HepG2 (cell line): ENCODE measurements at regions not wholly inside any gene's neighbourhood (a gene's known extent, or its start where the extent isn't known, plus 50 kb on each side); places are given as distances from the start of the nearest gene placed in this dataset.

Experiments used
- ATAC-seq: fragments of 200-7000 bp; cut with Tn5 transposase; 3 replicates; pipeline ENCODE4 v1.9.1; 2020; ENCODE audit warnings: mild to moderate bottlenecking, moderate library complexity
- BruUV-seq: library from RNA; stranded (reverse); fragments of 400-500 nt; replicated peaks from 2 replicates; lab custom pipeline; 2021; lab: Mats Ljungman, UMichigan
- CTCF ChIA-PET: fragments of 300-600 bp; formaldehyde crosslinking; extraction: SDS; loops from one replicate; lab custom pipeline; 2021; ENCODE audit warnings: low total read pairs, inconsistent platforms, low intra/inter-chr PET ratio; lab: Yijun Ruan, JAX
- POLR2A ChIA-PET: fragments of 350-600 bp; sonication (Branson Sonifier 250); formaldehyde crosslinking; loops from one replicate; lab custom pipeline; 2020; ENCODE audit warnings: antibody characterized with exemption, inconsistent platforms; lab: Yijun Ruan, JAX
- DNase-seq: peaks from one replicate; pipeline ENCODE4 v3.0.0-alpha.2; 2015; ENCODE audit warnings: low spot score
- FAIRE-seq: peaks from 3 replicates; lab custom pipeline; 2011; peaks lifted over from hg19 to GRCh38; lab: Jason Lieb, UNC
- H2AFZ ChIP-seq: one replicate; pipeline ENCODE4 v1.6.1; 2011; ENCODE audit warnings: low read length, inconsistent platforms
- H3K27ac ChIP-seq: fragments of 300-600 bp; 3 replicates; pipeline ENCODE4 v1.8.0; 2011; ENCODE audit warnings: mixed run types, mild to moderate bottlenecking, mixed read lengths, low read length, inconsistent platforms; ENCODE audit not compliant: insufficient read depth; ENCODE audit errors: extremely low read length
- H3K27me3 ChIP-seq, 2 experiments: fragments of 200-600 bp in 1 of 2; 2 replicates in 1 of 2; 3 replicates in 1 of 2; pipeline versions ENCODE4 v1.6.0 to v1.8.0; 2011; ENCODE audit warnings: low read length in 2 of 2, mild to moderate bottlenecking in 2 of 2, moderate library complexity in 2 of 2, inconsistent platforms in 1 of 2; ENCODE audit not compliant: insufficient read depth in 2 of 2, control insufficient read depth in 1 of 2
- H3K36me3 ChIP-seq, 2 experiments: fragments of 200-600 bp in 1 of 2; replicated peaks in 1 of 2; 2 replicates in 1 of 2; 3 replicates in 1 of 2; pipeline versions ENCODE4 v1.5.1 to v1.8.0; 2011; ENCODE audit warnings: low read length in 2 of 2, inconsistent platforms in 1 of 2; ENCODE audit not compliant: insufficient read depth in 2 of 2, control insufficient read depth in 1 of 2
- H3K4me1 ChIP-seq: 2 replicates; pipeline ENCODE4 v1.5.1; 2012; ENCODE audit warnings: low read length, inconsistent platforms; ENCODE audit not compliant: insufficient read depth
- H3K4me2 ChIP-seq: 2 replicates; pipeline ENCODE4 v1.6.0; 2011; ENCODE audit warnings: low read depth, low read length, inconsistent platforms
- H3K4me3 ChIP-seq, 3 experiments: fragments of 200-600 bp in 1 of 3; sonication (generic), shearing (Covaris generic) in 1 of 3; replicated peaks in 1 of 3; 2 replicates each; pipeline ENCODE4 v1.5.1; 2011 to 2016; ENCODE audit warnings: low read length in 3 of 3, inconsistent platforms in 2 of 3, low read depth in 2 of 3, mild to moderate bottlenecking in 2 of 3, control low read depth in 1 of 3, mixed read lengths in 1 of 3; ENCODE audit not compliant: insufficient read depth in 1 of 3
- H3K79me2 ChIP-seq: one replicate; pipeline ENCODE4 v1.6.1; 2011; ENCODE audit warnings: low read length, inconsistent platforms; ENCODE audit not compliant: insufficient read depth
- H3K9ac ChIP-seq: 2 replicates; pipeline ENCODE4 v1.6.0; 2011; ENCODE audit warnings: mild to moderate bottlenecking, low read depth, low read length, inconsistent platforms; ENCODE audit not compliant: insufficient read depth
- H3K9me3 ChIP-seq: 2 replicates; pipeline ENCODE4 v1.5.1; 2012; ENCODE audit warnings: mild to moderate bottlenecking, low read length
- H4K20me1 ChIP-seq: 2 replicates; pipeline ENCODE4 v1.6.0; 2011; ENCODE audit warnings: inconsistent platforms, mild to moderate bottlenecking, low read length, moderate library complexity; ENCODE audit not compliant: insufficient read depth
- AKNA ChIP-seq: sonication (generic); formaldehyde crosslinking; IDR thresholded peaks from 2 replicates; pipeline ENCODE4 v1.4.0; 2020; ENCODE audit warnings: missing genetic modification reagents, borderline replicate concordance
- DDIT3 ChIP-seq: sonication (generic); formaldehyde crosslinking; IDR thresholded peaks from 2 replicates; pipeline ENCODE4 v1.4.0; 2020; ENCODE audit warnings: mild to moderate bottlenecking, missing genetic modification reagents
- GTF3A ChIP-seq: sonication (generic); formaldehyde crosslinking; conservative IDR thresholded peaks from 2 replicates; pipeline ENCODE4 v1.4.0; 2020; ENCODE audit warnings: mild to moderate bottlenecking, missing genetic modification reagents
- HNF4G ChIP-seq, 2 experiments: sonication (generic) in 1 of 2; formaldehyde crosslinking in 1 of 2; IDR thresholded peaks; 2 replicates each; pipeline versions ENCODE4 v1.4.0 to v1.6.1; 2011 to 2020; ENCODE audit warnings: borderline replicate concordance in 2 of 2, low read depth in 2 of 2, mild to moderate bottlenecking in 2 of 2, low read length in 1 of 2, missing genetic modification reagents in 1 of 2, moderate library complexity in 1 of 2
- KLF16 ChIP-seq, 2 experiments: sonication (generic) in 1 of 2; formaldehyde crosslinking in 1 of 2; IDR thresholded peaks; 2 replicates each; pipeline versions ENCODE4 v1.6.1 to v1.8.0; 2016 to 2023; ENCODE audit warnings: missing genetic modification reagents in 2 of 2, missing compliant biosample characterization in 1 of 2
- MAX ChIP-seq: IDR thresholded peaks from 2 replicates; pipeline ENCODE4 v1.6.1; 2012; ENCODE audit warnings: inconsistent platforms
- MTA1 ChIP-seq: sonication (generic); formaldehyde crosslinking; IDR thresholded peaks from 2 replicates; pipeline ENCODE4 v1.4.0; 2020; ENCODE audit warnings: missing genetic modification reagents, mild to moderate bottlenecking, borderline replicate concordance
- NFIC ChIP-seq: IDR thresholded peaks from 2 replicates; pipeline ENCODE4 v1.6.1; 2012; ENCODE audit warnings: mild to moderate bottlenecking, low read length, inconsistent platforms
- PCBP1 ChIP-seq: fragments of 200-400 bp; formaldehyde crosslinking; IDR thresholded peaks from 2 replicates; pipeline ENCODE4 v1.6.1; 2017; ENCODE audit warnings: mild to moderate bottlenecking, low read depth, low read length, borderline replicate concordance
- POLR2AphosphoS2 ChIP-seq: IDR thresholded peaks from 2 replicates; pipeline ENCODE4 v1.6.1; 2011; ENCODE audit warnings: low read depth, low read length, improper control_type of control experiment
- RARA ChIP-seq: IDR thresholded peaks from 2 replicates; pipeline ENCODE4 v1.6.1; 2016; ENCODE audit warnings: missing genetic modification reagents, missing compliant biosample characterization
- SNAI1 ChIP-seq: sonication (generic); formaldehyde crosslinking; IDR thresholded peaks from 2 replicates; pipeline ENCODE4 v1.5.0; 2020; ENCODE audit warnings: mild to moderate bottlenecking, missing genetic modification reagents, borderline replicate concordance
- STAG1 ChIP-seq: sonication (generic); formaldehyde crosslinking; IDR thresholded peaks from 2 replicates; pipeline ENCODE4 v1.4.0; 2020; ENCODE audit warnings: missing genetic modification reagents
- TMF1 ChIP-seq: sonication (generic); formaldehyde crosslinking; IDR thresholded peaks from 2 replicates; pipeline ENCODE4 v1.8.1; 2022; ENCODE audit warnings: low read depth, missing genetic modification reagents
- TRIM24 ChIP-seq: sonication (generic); formaldehyde crosslinking; IDR thresholded peaks from 2 replicates; pipeline ENCODE4 v1.8.0; 2022; ENCODE audit warnings: mild to moderate bottlenecking, missing genetic modification reagents
- YEATS4 ChIP-seq: sonication (generic); formaldehyde crosslinking; IDR thresholded peaks from 2 replicates; pipeline ENCODE4 v1.4.0; 2020; ENCODE audit warnings: missing genetic modification reagents, borderline replicate concordance
- ZBTB20 ChIP-seq: sonication (generic); formaldehyde crosslinking; IDR thresholded peaks from 2 replicates; pipeline ENCODE4 v1.8.1; 2023; ENCODE audit warnings: missing genetic modification reagents, low read depth, mild to moderate bottlenecking, borderline replicate concordance
- ZBTB21 ChIP-seq: sonication (generic); formaldehyde crosslinking; IDR thresholded peaks from 2 replicates; pipeline ENCODE4 v1.4.0; 2020; ENCODE audit warnings: missing genetic modification reagents
- ZBTB37 ChIP-seq: sonication (generic); formaldehyde crosslinking; IDR thresholded peaks from 2 replicates; pipeline ENCODE4 v1.4.0; 2020; ENCODE audit warnings: mild to moderate bottlenecking, missing genetic modification reagents
- ZNF230 ChIP-seq: sonication (generic); formaldehyde crosslinking; IDR thresholded peaks from 2 replicates; pipeline ENCODE4 v1.4.0; 2020; ENCODE audit warnings: mild to moderate bottlenecking, missing genetic modification reagents
- in situ Hi-C: cut with HindIII; loops from 2 replicates; pipeline ENCODE4 v1.10.0; 2017; ENCODE audit warnings: low pct_unique_long_range_greater_than_20kb; ENCODE audit not compliant: extremely low pct_ligation_motif_present
- intact Hi-C: fragments of 100-400 bp; cut with micrococcal nuclease; formaldehyde crosslinking; loops from one replicate; pipeline ENCODE4 v1.10.0; 2022; ENCODE audit not compliant: unreplicated experiment

- Histone ChIP-seq H3K9ac (no peak overlapping the region), H3K4me2 (no peak overlapping the region), H3K4me1 (peaks cover 34% of the 10 kb centered on the region), H3K9me3 (no peaks in the 10 kb centered on the region), H3K27me3 (no peaks in the 10 kb centered on the region), H3K4me3 (no peak overlapping the region), H3K79me2 (no peaks in the 10 kb centered on the region), H3K27ac (no peak overlapping the region), H4K20me1 (no peaks in the 10 kb centered on the region), H2AFZ (no peak overlapping the region), H3K36me3 (no peaks in the 10 kb centered on the region)
- in situ Hi-C loops (no loop called here), intact Hi-C loops (loop anchor here (10.0 kb wide), 1 partner anchor 265 kb away; the partner anchor contains the start of gene CTNNB1)
- ChIA-PET POLR2A (no interaction called here), CTCF (no interaction called here)
- FAIRE-seq (peak; percentile 12), DNase-seq (peak; percentile 64), ATAC-seq (peak; percentile 98)
- no TSS peak for BruUV-seq
- TF ChIP-seq KLF16 (CRISPR knock-in tag; IDR thresholded peaks at IDR 0.05), result no peak
- TF ChIP-seq STAG1, result peak; percentile 61
- no peak for TF ChIP-seq HNF4G (IDR thresholded peaks at IDR 0.05; ENCODE audit: borderline replicate concordance, low read depth, low read length)
- TF ChIP-seq HNF4G (CRISPR knock-in tag; IDR thresholded peaks at IDR 0.05; ENCODE audit: borderline replicate concordance, low read depth), result no peak
- no peak for TF ChIP-seq ZBTB37 (CRISPR knock-in tag)
- no peak for TF ChIP-seq TMF1
- TF ChIP-seq AKNA, result no peak
- TF ChIP-seq ZBTB21 (CRISPR knock-in tag), result no peak
- no peak for TF ChIP-seq NFIC
- TF ChIP-seq RARA, result no peak
- no peak for TF ChIP-seq DDIT3
- TF ChIP-seq PCBP1, result no peak
- TF ChIP-seq MAX, result no peak
- no peak for TF ChIP-seq ZBTB20 (CRISPR knock-in tag)
- TF ChIP-seq GTF3A, result no peak
- TF ChIP-seq SNAI1 (CRISPR knock-in tag), result no peak
- TF ChIP-seq YEATS4, result no peak
- TF ChIP-seq ZNF230 (CRISPR knock-in tag), result no peak
- TF ChIP-seq MTA1 (CRISPR knock-in tag), result no peak
- no peak for TF ChIP-seq TRIM24 (CRISPR knock-in tag)
- no peak for TF ChIP-seq POLR2AphosphoS2
Measured at GRCh38 chr3:40930131-40930538, 269.2 kb upstream of the CTNNB1 start.
